Lower leg skin (tissue), 4 donors: ENCODE measurements at regions not wholly inside any gene's neighbourhood (a gene's known extent, or its start where the extent isn't known, plus 50 kb on each side); places are given as distances from the start of the nearest gene placed in this dataset.
"Not testable (repeated sequence)": the region's sequence is repeated elsewhere in the genome, so short reads cannot be mapped to it uniquely, and the experiment has no call there.

Source experiments
- DNase-seq, 2 donors: peaks; one replicate each; pipeline ENCODE4 v3.0.0-alpha.2; 2019; ENCODE audit warnings: low spot score in 2 of 2
- H3K4me3 ChIP-seq: fragments of 200-600 bp; sonication (generic); 2 replicates; pipeline ENCODE4 v1.5.1; 2017; ENCODE audit warnings: mild to moderate bottlenecking, low read depth; ENCODE audit not compliant: poor library complexity, severe bottlenecking
- POLR2A ChIP-seq, 2 donors: fragments of 450-650 bp; IDR thresholded peaks; one replicate each; pipeline ENCODE4 v1.6.1; 2016 to 2017; ENCODE audit warnings: antibody characterized with exemption in 2 of 2, mild to moderate bottlenecking in 1 of 2, moderate library complexity in 1 of 2
- WGBS, 2 donors: methylation state at CpG; one replicate each; pipeline ENCODE4 v1.1.5; 2018; 5-methylcytosine and 5-hydroxymethylcytosine counted together
- intact Hi-C: fragments of 100-400 bp; cut with DNase I; formaldehyde crosslinking; loops from one replicate; pipeline ENCODE4 v1.15.0; 2023; ENCODE audit warnings: low total_unique reads
- TF ChIP-seq, protein P1 (sequence below), 3 donors: fragments of 450-650 bp; IDR thresholded peaks; one replicate each; pipeline ENCODE4 v1.5.1; 2016; ENCODE audit warnings: antibody characterized with exemption in 3 of 3, mild to moderate bottlenecking in 3 of 3, moderate library complexity in 2 of 3

DNA sequence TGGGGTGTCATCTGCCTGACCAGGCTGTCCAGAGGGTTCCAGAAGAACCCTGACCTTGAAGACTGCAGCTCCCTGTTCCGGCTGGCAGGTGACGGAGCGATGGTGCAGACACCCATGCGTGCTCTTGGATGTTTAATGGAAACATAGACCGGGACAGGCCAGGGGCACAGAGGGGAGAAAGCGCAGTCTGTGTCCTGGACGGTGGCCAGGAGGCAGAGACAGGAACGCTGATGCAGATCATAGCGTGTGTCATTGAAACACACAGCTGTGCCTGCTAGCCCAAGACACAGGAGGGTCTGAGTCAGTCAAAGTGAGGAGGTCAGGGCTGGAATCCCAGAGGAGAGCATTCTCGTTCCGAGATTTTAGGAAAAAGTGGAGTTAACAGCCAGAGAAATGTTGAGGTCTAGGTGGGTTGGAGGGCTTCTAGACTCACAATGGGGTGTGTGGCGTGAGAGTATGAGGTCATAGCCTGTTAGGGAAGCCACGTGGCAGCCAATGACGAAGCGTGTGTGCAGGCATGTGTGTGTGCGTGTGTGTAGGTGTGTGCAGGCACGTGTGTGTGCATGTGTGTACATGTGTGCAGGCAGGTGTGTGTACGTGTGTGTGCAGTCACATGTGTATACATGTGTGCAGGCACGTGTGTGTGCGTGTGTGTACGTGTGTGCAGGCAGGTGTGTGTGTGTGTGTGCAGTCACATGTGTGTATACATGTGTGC lies 167.0 kb downstream of the ERMARD start:
- 78 to 80% methylated on average over 20 to 21 of the region's 21 CpGs for WGBS, 2 donors
- DNase-seq = no peak
- intact Hi-C loops = no loop called here
- no peak overlapping the region for H3K4me3 ChIP-seq
- TF ChIP-seq POLR2A (IDR thresholded peaks at IDR 0.05) = no peak
- TF ChIP-seq, protein P1, sequence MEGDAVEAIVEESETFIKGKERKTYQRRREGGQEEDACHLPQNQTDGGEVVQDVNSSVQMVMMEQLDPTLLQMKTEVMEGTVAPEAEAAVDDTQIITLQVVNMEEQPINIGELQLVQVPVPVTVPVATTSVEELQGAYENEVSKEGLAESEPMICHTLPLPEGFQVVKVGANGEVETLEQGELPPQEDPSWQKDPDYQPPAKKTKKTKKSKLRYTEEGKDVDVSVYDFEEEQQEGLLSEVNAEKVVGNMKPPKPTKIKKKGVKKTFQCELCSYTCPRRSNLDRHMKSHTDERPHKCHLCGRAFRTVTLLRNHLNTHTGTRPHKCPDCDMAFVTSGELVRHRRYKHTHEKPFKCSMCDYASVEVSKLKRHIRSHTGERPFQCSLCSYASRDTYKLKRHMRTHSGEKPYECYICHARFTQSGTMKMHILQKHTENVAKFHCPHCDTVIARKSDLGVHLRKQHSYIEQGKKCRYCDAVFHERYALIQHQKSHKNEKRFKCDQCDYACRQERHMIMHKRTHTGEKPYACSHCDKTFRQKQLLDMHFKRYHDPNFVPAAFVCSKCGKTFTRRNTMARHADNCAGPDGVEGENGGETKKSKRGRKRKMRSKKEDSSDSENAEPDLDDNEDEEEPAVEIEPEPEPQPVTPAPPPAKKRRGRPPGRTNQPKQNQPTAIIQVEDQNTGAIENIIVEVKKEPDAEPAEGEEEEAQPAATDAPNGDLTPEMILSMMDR (IDR thresholded peaks at IDR 0.05) = no peak

DNA sequence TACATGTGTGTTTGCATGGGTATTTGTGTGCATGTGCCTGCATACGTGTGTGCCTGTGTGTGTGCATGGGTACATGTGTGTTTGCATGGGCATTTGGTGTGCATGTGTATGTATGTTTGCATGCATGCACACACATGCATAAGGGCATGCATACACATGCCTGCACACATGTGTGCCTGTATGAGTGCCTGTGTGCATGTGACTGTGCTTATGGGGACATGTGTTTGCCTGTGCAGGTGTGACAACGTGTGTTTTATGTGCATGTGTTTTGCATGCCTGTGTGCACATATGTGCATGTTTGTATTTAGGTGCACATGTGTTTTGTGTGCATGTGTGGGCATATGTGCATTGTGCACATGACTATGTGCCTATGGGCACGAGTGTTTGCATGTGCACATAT lies 165.7 kb downstream of the ERMARD start:
- no peak for DNase-seq
- intact Hi-C loops = no loop called here
- no peak for TF ChIP-seq POLR2A (IDR thresholded peaks at IDR 0.05)
- TF ChIP-seq, protein P1 (IDR thresholded peaks at IDR 0.05) = no peak
- no peak overlapping the region for H3K4me3 ChIP-seq
- 85 to 92% methylated on average over 3 of the region's 3 CpGs for WGBS, 2 donors

DNA sequence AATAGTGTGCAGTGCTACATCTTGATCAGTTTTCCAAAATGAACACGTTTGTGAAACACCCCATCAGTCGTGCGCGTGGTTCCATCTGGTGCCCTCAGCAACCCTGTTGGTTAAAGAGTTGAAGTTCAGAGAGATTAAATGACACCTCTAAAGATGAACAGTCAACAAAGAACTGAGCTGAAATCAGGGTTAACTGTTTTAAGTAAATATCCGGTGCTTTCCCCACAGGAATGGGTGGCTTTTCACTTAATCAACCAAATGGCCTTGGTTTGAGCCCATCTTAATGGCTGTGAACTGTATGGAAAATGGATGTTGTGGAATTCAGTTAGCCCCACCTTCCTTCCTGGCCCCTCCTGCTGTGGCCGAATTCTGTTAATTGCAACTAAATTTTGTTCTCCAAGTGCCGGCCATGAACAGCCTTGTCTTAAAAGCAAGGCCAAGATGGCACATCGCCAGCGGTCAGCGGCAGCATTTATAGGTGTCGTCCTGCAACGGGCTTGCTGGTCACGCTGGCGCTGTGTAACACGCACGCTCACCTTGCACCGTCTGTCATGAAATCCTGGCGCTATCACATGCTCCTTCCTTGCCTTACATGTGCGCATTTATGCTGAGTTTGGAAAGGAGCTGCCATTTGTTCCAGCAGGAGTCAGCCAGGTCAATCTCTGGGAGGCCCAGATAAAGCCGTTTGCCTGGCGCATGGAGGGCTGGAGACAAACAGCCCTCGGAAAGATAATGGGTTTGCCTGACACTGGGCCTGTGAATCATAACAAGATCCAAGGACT lies 164.5 kb downstream of the ERMARD start:
- intact Hi-C loops = no loop called here
- DNase-seq = no peak
- 81 to 87% methylated on average over 22 of the region's 22 CpGs for WGBS, 2 donors
- TF ChIP-seq POLR2A (IDR thresholded peaks at IDR 0.05) = no peak
- TF ChIP-seq, protein P1 (IDR thresholded peaks at IDR 0.05) = no peak
- no peak overlapping the region for H3K4me3 ChIP-seq

DNA sequence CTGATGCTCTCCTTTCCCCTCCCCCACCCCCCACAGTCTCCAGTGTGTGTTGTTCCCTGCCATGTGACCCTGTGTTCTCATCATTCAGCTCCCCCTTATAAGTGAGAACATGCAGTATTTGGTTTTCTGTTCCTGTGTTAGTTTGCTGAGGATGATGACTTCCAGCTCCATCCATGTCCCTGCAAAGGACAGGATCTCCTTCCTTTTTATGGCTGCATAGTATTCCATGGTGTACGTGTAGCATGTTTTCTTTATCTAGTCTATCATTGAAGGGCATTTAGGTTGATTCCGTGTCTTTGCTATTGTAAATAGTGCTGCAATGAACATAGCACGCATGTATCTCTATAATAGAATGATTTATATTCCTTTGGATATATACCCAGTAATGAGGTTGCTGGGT lies 162.3 kb downstream of the ERMARD start:
- intact Hi-C loops, H3K4me3 ChIP-seq, DNase-seq: not testable (repeated sequence)
- 91 to 95% methylated on average over 3 of the region's 3 CpGs for WGBS, 2 donors

DNA sequence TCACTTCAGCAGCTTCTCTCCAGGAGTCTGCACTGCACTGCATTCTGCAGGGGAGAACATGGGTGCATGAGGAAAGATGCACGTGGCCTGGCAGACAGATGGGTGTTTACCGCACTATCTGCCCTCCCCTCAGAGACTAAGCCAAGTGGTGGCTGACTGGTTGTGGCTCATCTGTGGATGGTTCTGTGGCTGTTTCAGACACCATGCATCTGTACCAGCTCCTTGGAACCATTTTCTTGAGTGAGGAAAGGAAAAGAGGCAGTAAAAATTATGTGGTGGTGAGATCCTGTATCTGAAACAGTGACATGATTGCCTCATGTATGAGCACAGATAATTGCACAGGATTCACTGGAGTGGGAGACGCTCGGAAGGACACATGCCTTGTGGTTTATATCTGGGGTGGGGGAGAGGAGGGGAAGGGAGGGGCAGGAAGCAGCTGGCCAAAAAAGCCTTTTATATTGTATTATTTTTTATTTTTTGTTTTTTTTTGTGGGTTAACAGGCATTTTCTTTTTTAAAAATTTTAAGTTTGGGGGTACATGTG lies 161.7 kb downstream of the ERMARD start:
- intact Hi-C loops = no loop called here
- no peak for DNase-seq
- 43 to 46% methylated on average over 4 of the region's 4 CpGs for WGBS, 2 donors
- TF ChIP-seq, protein P1 (IDR thresholded peaks at IDR 0.05) = no peak
- no peak for TF ChIP-seq POLR2A (IDR thresholded peaks at IDR 0.05)
- no peak overlapping the region for H3K4me3 ChIP-seq
